HCT116 (cell line): ENCODE measurements at regions not wholly inside any gene's neighbourhood (a gene's known extent, or its start where the extent isn't known, plus 50 kb on each side); places are given as distances from the start of the nearest gene placed in this dataset.

Experiments
- ATAC-seq: fragments of 200-7000 bp; cut with Tn5 transposase; 2 replicates; pipeline ENCODE4 v1.9.1; 2020; ENCODE audit warnings: mild to moderate bottlenecking, moderate library complexity
- BruUV-seq: library from RNA; stranded (reverse); fragments of 400-500 nt; replicated peaks from 2 replicates; lab custom pipeline; 2021; lab: Mats Ljungman, UMichigan
- CTCF ChIA-PET: fragments of 300-600 bp; sonication (Branson Sonifier 250); formaldehyde crosslinking; loops from one replicate; lab custom pipeline; 2021; ENCODE audit warnings: antibody characterized with exemption; lab: Charles Lee
- POLR2A ChIA-PET: fragments of 300-600, 350-600 bp; sonication (Branson Sonifier 250); formaldehyde crosslinking; loops from one replicate; lab custom pipeline; 2021; ENCODE audit warnings: antibody characterized with exemption; lab: Charles Lee
- RAD21 ChIA-PET, 2 experiments: fragments of 300-600 bp; sonication (Branson Sonifier 250); formaldehyde crosslinking; loops; one replicate each; lab custom pipeline; 2023; ENCODE audit warnings: low total read pairs in 2 of 2; ENCODE audit not compliant: uncharacterized antibody in 2 of 2, unreplicated experiment in 2 of 2, low non-redundant PET in 1 of 2; lab: Charles Lee
- DNase-seq: peaks from one replicate; pipeline ENCODE4 v3.0.0-alpha.2; 2010; ENCODE audit warnings: low read depth, low spot score
- H2AFZ ChIP-seq: fragments of 200-600 bp; shearing (Covaris generic), sonication (generic); 2 replicates; pipeline ENCODE4 v1.6.1; 2017; ENCODE audit warnings: low read depth, mixed run types, mixed read lengths, antibody characterized with exemption, low read length; ENCODE audit not compliant: poor library complexity, severe bottlenecking
- H3K27ac ChIP-seq: 2 replicates; pipeline ENCODE4 v1.5.1; 2012; ENCODE audit warnings: low read depth, low read length
- H3K27me3 ChIP-seq: fragments of 200-600 bp; sonication (generic); 2 replicates; pipeline ENCODE4 v1.6.1; 2016; ENCODE audit warnings: mixed run types, low read length, mixed read lengths; ENCODE audit not compliant: insufficient read depth
- H3K36me3 ChIP-seq, 2 experiments: fragments of 200-500 bp in 1 of 2; fragments of 200-600 bp in 1 of 2; sonication (Bioruptor generic) in 1 of 2; sonication (generic) in 1 of 2; 2 replicates each; pipeline versions ENCODE4 v1.5.1 to v1.6.1; 2014 to 2016; ENCODE audit warnings: low read length in 2 of 2, inconsistent platforms in 1 of 2, mixed read lengths in 1 of 2, mixed run types in 1 of 2; ENCODE audit not compliant: insufficient read depth in 2 of 2, control insufficient read depth in 1 of 2
- H3K4me1 ChIP-seq, 2 experiments: fragments of 200-600 bp in 1 of 2; sonication (generic) in 1 of 2; 2 replicates each; pipeline versions ENCODE4 v1.5.1 to v1.6.1; 2012 to 2017; ENCODE audit warnings: low read length in 2 of 2, inconsistent platforms in 1 of 2, mild to moderate bottlenecking in 1 of 2, mixed read lengths in 1 of 2, mixed run types in 1 of 2, moderate library complexity in 1 of 2; ENCODE audit not compliant: insufficient read depth in 2 of 2, control insufficient read depth in 1 of 2
- H3K4me2 ChIP-seq: fragments of 200-600 bp; sonication (generic); 2 replicates; pipeline ENCODE4 v1.6.1; 2017; ENCODE audit warnings: mixed run types, low read length, mixed read lengths
- H3K4me3 ChIP-seq, 2 experiments: fragments of 200-600 bp in 1 of 2; sonication (generic) in 1 of 2; replicated peaks in 1 of 2; 2 replicates each; pipeline ENCODE4 v1.5.1; 2011 to 2016; ENCODE audit warnings: low read length in 2 of 2, control low read depth in 1 of 2, low read depth in 1 of 2, mild to moderate bottlenecking in 1 of 2, mixed read lengths in 1 of 2, mixed run types in 1 of 2
- H3K79me2 ChIP-seq: fragments of 200-600 bp; sonication (generic); 2 replicates; pipeline ENCODE4 v1.6.1; 2017; ENCODE audit warnings: mild to moderate bottlenecking, mixed run types, low read length, moderate library complexity, mixed read lengths; ENCODE audit not compliant: insufficient read depth
- H3K9ac ChIP-seq: fragments of 200-600 bp; sonication (generic); 2 replicates; pipeline ENCODE4 v1.6.1; 2016; ENCODE audit warnings: low read length, mixed read lengths
- H3K9me2 ChIP-seq: fragments of 200-600 bp; sonication (generic), shearing (Covaris generic); 2 replicates; pipeline ENCODE4 v1.6.1; 2017; ENCODE audit warnings: mixed run types, mild to moderate bottlenecking, moderate library complexity; ENCODE audit not compliant: insufficient read depth
- H3K9me3 ChIP-seq, 2 experiments: fragments of 200-500 bp in 1 of 2; fragments of 200-600 bp in 1 of 2; sonication (Bioruptor generic) in 1 of 2; sonication (generic) in 1 of 2; 2 replicates each; pipeline ENCODE4 v1.6.1; 2014 to 2017; ENCODE audit warnings: low read length in 2 of 2, mixed read lengths in 2 of 2, inconsistent platforms in 1 of 2, low read depth in 1 of 2, mild to moderate bottlenecking in 1 of 2, mixed run types in 1 of 2, moderate library complexity in 1 of 2; ENCODE audit not compliant: control insufficient read depth in 1 of 2, insufficient read depth in 1 of 2
- H4K20me1 ChIP-seq: fragments of 200-600 bp; sonication (generic), shearing (Covaris generic); 2 replicates; pipeline ENCODE4 v1.6.1; 2017; ENCODE audit warnings: mixed run types, mild to moderate bottlenecking, moderate library complexity; ENCODE audit not compliant: insufficient read depth
- CBX3 ChIP-seq: IDR thresholded peaks from 2 replicates; pipeline ENCODE4 v1.6.1; 2012; ENCODE audit warnings: low read depth
- CEBPB ChIP-seq: IDR thresholded peaks from 2 replicates; pipeline ENCODE4 v1.6.1; 2012; ENCODE audit warnings: low read depth
- EZH2 ChIP-seq: fragments of 200-600 bp; sonication (generic); IDR thresholded peaks from 2 replicates; pipeline ENCODE4 v1.6.1; 2017; ENCODE audit warnings: antibody characterized with exemption, mixed run types
- POLR2A ChIP-seq: IDR thresholded peaks from 2 replicates; pipeline ENCODE4 v1.7.0; 2011; ENCODE audit warnings: borderline replicate concordance; ENCODE audit not compliant: insufficient read depth, insufficient read length; ENCODE audit errors: extremely low read depth
- POLR2AphosphoS5 ChIP-seq: IDR thresholded peaks from 2 replicates; pipeline ENCODE4 v1.6.1; 2011; ENCODE audit warnings: mild to moderate bottlenecking, low read depth, low read length, moderate library complexity
- REST ChIP-seq: IDR thresholded peaks from 2 replicates; pipeline ENCODE4 v1.6.1; 2012; ENCODE audit warnings: low read depth
- ZNF274 ChIP-seq: fragments of 200-500 bp; sonication (Bioruptor generic); IDR thresholded peaks from 2 replicates; pipeline ENCODE4 v1.6.1; 2014; ENCODE audit warnings: mild to moderate bottlenecking, low read depth, low read length, inconsistent platforms
- intact Hi-C: fragments of 100-400 bp; cut with micrococcal nuclease; formaldehyde crosslinking; loops from 2 replicates; pipeline ENCODE4 v1.10.0; 2022
- TF ChIP-seq, protein P1 (sequence below), 3 experiments: fragments of 200-600 bp in 1 of 3; sonication (generic) in 1 of 3; IDR thresholded peaks in 2 of 3; conservative IDR thresholded peaks in 1 of 3; 2 replicates each; pipeline ENCODE4 v1.5.1; 2012 to 2017; ENCODE audit warnings: low read depth in 2 of 3, low read length in 2 of 3, antibody characterized with exemption in 1 of 3, borderline replicate concordance in 1 of 3, control low read depth in 1 of 3, mild to moderate bottlenecking in 1 of 3, mixed read lengths in 1 of 3, mixed run types in 1 of 3, moderate library complexity in 1 of 3; ENCODE audit not compliant: insufficient read depth in 1 of 3

GRCh38 chrX:95911062-95911461, 773.6 kb upstream of the DIAPH2 start (continued):
- TF ChIP-seq, protein P1, sequence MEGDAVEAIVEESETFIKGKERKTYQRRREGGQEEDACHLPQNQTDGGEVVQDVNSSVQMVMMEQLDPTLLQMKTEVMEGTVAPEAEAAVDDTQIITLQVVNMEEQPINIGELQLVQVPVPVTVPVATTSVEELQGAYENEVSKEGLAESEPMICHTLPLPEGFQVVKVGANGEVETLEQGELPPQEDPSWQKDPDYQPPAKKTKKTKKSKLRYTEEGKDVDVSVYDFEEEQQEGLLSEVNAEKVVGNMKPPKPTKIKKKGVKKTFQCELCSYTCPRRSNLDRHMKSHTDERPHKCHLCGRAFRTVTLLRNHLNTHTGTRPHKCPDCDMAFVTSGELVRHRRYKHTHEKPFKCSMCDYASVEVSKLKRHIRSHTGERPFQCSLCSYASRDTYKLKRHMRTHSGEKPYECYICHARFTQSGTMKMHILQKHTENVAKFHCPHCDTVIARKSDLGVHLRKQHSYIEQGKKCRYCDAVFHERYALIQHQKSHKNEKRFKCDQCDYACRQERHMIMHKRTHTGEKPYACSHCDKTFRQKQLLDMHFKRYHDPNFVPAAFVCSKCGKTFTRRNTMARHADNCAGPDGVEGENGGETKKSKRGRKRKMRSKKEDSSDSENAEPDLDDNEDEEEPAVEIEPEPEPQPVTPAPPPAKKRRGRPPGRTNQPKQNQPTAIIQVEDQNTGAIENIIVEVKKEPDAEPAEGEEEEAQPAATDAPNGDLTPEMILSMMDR (IDR thresholded peaks at IDR 0.05 in 2 of 3, conservative IDR thresholded peaks at IDR 0.05 in 1 of 3; ENCODE audit: borderline replicate concordance in 1 of 3, insufficient read depth in 1 of 3, low read depth in 2 of 3, low read length in 2 of 3), result no peak
- TF ChIP-seq CBX3, result no peak
- TF ChIP-seq POLR2A, result no peak
- no peak for TF ChIP-seq CEBPB
- no peak for TF ChIP-seq POLR2AphosphoS5
- no peak for TF ChIP-seq REST
- TF ChIP-seq EZH2, result no peak

DNA sequence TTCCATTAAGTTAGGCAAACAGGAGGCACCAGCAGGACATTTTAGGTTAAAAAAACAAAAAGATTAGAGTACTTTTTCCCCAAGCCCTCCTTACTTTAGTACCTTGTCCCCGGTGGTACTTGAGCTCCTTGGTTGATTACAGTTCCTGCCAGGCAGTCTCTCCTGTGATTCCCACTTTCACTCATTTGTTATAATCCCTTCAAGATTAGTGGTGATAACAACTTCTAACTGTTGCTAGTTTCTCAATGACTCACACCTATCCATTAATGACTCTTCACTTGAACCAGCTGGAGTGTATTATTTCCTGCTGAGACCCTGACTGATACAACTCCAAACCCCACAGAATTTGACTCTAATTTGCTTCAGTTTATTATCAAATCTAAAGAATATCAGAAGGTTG, 765.0 kb upstream of the DIAPH2 start:
- H2AFZ ChIP-seq, result no peak overlapping the region
- no peak for TF ChIP-seq ZNF274
- intact Hi-C loops, result no loop called here
- H3K9me3 ChIP-seq, result no peaks in the 10 kb centered on the region
- ChIA-PET CTCF (no interaction called here), RAD21 (no interaction called here), POLR2A (no interaction called here)
- H3K4me1 ChIP-seq, result no peaks in the 10 kb centered on the region
- H4K20me1 ChIP-seq, result no peaks in the 10 kb centered on the region
- DNase-seq (no peak), ATAC-seq (no peak)
- H3K9ac ChIP-seq, result no peak overlapping the region
- no peak overlapping the region for H3K4me2 ChIP-seq
- no peaks in the 10 kb centered on the region for H3K9me2 ChIP-seq
- BruUV-seq, result no TSS peak
- no peaks in the 10 kb centered on the region for H3K79me2 ChIP-seq
- no peak overlapping the region for H3K4me3 ChIP-seq
- no peaks in the 10 kb centered on the region for H3K36me3 ChIP-seq
- no peaks in the 10 kb centered on the region for H3K27me3 ChIP-seq
- no peak overlapping the region for H3K27ac ChIP-seq
